GM19438 (cell line): ENCODE measurements at regions not wholly inside any gene's neighbourhood (a gene's known extent, or its start where the extent isn't known, plus 50 kb on each side); places are given as distances from the start of the nearest gene placed in this dataset.
"Not testable (repeated sequence)": the region's sequence is repeated elsewhere in the genome, so short reads cannot be mapped to it uniquely, and the experiment has no call there.

Experiments
- ATAC-seq: cut with Tn5 transposase; IDR thresholded peaks from one replicate; pipeline ENCODE4 v1.9.1; 2021; ENCODE audit warnings: low read depth; ENCODE audit not compliant: unreplicated experiment

GRCh38 chr1:87398641-87399040 is 70.0 kb downstream of the LMO4 start:
- ATAC-seq: no peak

GRCh38 chr1:87399264-87399663 is 70.6 kb downstream of the LMO4 start:
- no peak for ATAC-seq

- ATAC-seq: no peak
These were observed 71.0 kb downstream of the LMO4 start for GRCh38 chr1:87399701-87400100.

- no peak for ATAC-seq
These were observed 72.1 kb downstream of the LMO4 start for GRCh38 chr1:87400813-87401212.

- ATAC-seq: no peak
These were observed 73.7 kb downstream of the LMO4 start for GRCh38 chr1:87402241-87403002.

GRCh38 chr1:87403061-87403820 is 74.6 kb downstream of the LMO4 start:
- no peak for ATAC-seq

GRCh38 chr1:87404296-87404695 is 75.6 kb downstream of the LMO4 start:
- no peak for ATAC-seq

GRCh38 chr1:87408665-87409248 is 80.1 kb downstream of the LMO4 start:
- ATAC-seq: no peak

- no peak for ATAC-seq
These were observed 82.2 kb downstream of the LMO4 start for GRCh38 chr1:87410776-87411480.

- ATAC-seq: not testable (repeated sequence)
These were observed 85.2 kb downstream of the LMO4 start for GRCh38 chr1:87413846-87414245.

- ATAC-seq: no peak
These were observed 89.4 kb downstream of the LMO4 start for GRCh38 chr1:87418048-87418447.

- ATAC-seq: no peak
These were observed 93.1 kb downstream of the LMO4 start for GRCh38 chr1:87421809-87422208.

- ATAC-seq: no peak
These were observed 95.9 kb downstream of the LMO4 start for GRCh38 chr1:87424541-87424940.

- no peak for ATAC-seq
These were observed 98.0 kb downstream of the LMO4 start for GRCh38 chr1:87426463-87427249.

GRCh38 chr1:87428367-87428766 is 99.7 kb downstream of the LMO4 start:
- ATAC-seq: no peak

- ATAC-seq: no peak
These were observed 100.2 kb downstream of the LMO4 start for GRCh38 chr1:87428883-87429282.

- ATAC-seq: no peak
These were observed 104.0 kb downstream of the LMO4 start for GRCh38 chr1:87432685-87433084.

GRCh38 chr1:87433101-87433500 is 104.4 kb downstream of the LMO4 start:
- not testable (repeated sequence) for ATAC-seq

- ATAC-seq: no peak
These were observed 106.8 kb downstream of the LMO4 start for GRCh38 chr1:87435484-87435883.

GRCh38 chr1:87436115-87436514 is 107.4 kb downstream of the LMO4 start:
- ATAC-seq: not testable (repeated sequence)
